DMS153 (cell line): ENCODE measurements at regions not wholly inside any gene's neighbourhood (a gene's known extent, or its start where the extent isn't known, plus 50 kb on each side); places are given as distances from the start of the nearest gene placed in this dataset.

Experiments used
- DNase-seq: peaks from one replicate; lab custom pipeline; 2025; lab: John Stamatoyannopoulos, UW

DNA sequence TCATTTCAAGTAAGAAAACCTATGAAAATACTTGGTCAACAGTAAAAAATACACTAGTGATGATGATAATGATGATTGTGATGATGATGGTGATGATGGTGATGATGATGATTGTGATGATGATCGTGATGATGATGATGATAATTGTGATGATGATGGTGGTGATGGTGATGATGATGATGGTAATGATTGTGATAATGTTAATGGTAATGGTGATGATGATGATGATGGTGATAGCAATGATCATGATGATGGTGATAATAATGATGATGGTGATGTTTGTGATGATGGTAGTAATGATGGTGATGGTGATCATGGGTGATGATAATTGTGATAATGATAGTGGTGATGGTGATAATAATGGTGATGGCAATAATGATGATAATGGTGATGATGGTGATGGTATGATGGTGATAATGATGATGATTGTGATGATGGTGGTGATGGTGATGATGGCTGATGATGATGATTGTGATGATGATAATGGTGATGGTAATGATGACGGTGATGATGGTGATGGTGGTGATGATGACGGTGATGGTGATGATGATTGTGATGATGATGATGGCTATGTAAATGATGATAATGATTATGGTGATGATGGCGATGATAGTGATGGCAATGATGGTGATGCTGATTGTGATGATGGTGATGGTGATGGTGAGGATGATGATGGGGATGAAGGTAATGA is 62.1 kb downstream of the VCX3A start:
- DNase-seq = no peak

- peak; percentile 3 for DNase-seq
Observed at GRCh38 chrX:6468706-6469105, 66.2 kb downstream of the VCX3A start.

DNA sequence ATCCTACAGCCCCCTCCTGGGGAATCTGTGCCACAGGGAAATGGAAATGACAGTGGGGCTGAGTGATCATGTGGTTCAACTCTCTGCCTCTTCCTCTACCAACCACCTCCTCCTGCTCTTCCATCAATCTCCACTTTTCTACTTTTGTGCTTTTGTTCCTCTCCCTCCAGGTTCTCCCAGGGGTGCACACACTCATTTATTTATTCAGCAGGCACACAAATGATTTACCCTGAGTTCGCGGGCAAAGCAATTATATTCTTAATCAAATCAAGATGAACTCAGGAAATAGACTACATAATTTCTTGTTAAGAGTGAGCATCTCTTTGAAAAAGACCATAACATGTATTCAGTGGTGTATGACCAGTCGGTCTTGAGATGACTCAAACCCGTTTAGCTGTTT is 69.2 kb downstream of the VCX3A start:
- no peak for DNase-seq

- DNase-seq = no peak
Observed at GRCh38 chrX:6464726-6465125, 70.2 kb downstream of the VCX3A start.

DNA sequence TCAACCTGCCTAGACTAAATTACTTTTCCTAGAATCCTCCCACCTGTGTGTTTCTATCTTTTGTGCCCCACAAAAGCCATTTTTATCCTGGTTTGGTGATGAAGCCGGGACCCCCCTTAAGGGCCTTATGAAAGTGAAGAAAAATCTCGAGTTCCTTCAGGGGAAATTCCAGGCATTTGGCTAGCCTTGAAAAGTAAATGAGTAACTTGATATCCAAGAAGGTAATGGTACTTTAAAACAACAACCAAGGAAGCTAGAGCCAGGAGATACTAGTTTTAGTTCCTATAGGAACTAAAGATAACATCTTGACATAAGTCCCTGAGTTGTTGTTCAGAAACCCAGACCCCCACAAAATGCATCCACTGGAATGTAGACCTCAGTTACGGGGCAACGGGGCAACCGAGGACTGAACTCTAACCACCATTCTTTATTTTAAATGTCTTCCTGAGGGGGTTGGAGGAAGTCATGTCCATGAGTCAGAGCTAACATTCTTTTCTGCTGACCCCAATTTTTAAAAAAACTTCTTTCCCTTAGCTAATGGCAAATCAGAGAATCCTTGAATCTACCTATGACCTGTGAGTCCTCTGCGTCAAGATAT is 73.9 kb downstream of the VCX3A start:
- DNase-seq = no peak

DNA sequence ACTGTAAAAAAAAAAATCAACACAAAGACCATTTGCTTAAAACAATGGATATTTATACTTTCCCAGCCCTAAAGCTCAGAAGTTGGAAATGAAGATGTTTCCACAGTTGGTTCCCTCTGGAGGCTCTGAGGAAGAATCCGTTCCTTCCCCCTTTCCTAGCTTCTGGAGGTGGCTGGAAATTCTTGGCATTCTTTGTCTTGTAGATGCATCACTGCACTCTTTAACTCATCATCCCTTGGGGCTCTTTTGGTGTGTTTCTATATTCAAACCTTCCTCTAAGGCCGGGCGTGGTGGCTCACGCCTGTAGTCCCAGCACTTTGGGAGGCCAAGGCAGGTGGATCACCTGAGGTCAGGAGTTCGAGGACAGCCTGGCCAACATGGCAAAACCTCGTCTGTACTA is 78.7 kb downstream of the VCX3A start:
- DNase-seq = no peak

DNA sequence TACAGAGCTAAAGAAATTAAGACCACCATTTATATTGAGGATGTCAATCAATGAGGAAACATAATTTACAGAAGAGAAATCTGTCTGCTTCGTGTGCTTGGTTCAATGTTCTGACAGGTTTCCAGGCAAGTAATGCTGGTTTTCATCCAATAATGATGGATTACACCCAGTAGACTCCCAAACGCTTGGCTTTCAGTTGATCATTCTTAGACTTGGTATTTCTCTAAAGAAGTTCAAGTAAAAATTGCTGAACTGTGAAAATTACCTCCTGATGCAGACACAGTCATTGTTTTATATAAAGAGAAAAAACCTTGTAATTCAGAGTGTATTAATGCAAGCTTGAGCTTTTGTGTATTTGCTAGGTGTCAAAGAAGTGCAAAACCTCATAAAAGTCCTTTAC is 85.0 kb downstream of the VCX3A start:
- no peak for DNase-seq

DNA sequence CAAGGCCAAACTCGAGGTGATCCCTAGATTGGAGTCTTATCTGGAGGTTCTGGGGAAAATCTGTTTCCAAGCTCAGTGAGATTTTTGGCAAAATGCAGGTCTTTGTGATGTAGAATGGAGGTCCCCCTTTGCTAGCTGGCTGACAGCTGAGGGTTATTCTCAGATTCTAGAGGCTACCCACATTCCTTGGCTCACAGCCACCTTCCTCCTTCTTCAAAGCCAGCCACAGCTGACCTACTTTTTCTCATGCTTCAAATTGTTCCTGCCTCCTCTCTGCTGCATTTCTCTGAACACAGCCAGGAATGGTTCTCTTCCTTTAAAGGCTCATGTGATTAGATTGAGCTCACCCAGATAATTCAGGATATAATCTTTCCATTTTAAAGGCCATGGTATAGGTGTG is 86.9 kb downstream of the VCX3A start:
- no peak for DNase-seq

GRCh38 chrX:6446582-6446981 is 88.3 kb downstream of the VCX3A start:
- no peak for DNase-seq

DNA sequence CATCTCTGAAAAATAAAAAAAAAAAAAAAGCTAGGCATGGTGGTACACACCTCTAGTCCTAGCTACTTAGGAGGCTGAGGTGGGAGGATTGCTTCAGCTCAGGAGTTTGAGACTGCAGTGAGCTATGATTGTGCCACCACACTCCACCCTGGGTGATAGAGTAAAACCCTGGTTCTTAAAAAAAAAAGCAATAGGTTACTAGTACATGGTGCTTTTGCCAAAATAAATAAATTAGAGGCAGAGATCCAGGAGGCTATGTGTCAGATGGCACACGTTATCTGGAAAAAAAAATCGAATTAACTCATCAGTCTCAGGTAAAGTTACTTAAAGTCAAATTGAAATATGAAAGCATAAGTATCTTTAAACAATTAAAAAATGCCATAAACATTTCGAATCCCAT is 94.3 kb downstream of the VCX3A start:
- DNase-seq = no peak

DNA sequence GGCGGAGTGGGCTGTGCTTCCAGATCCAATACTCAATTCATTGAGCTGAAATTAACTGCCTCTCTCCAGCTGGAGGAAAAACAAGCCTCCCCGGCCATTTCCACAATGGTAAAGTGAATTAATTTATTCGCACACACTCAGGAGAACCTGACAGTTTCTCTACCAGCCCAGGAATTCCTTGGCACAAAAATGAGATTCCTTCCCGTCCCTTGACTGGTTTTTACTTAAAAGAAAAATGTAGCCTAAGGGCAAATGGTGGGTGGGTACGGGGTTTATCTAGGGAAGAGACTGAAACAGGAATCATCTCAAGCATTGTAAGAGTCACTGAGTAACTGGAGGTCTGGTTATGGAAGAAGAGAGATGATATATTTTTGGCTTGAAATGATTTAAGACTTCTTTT is 102.7 kb downstream of the VCX3A start:
- DNase-seq = no peak

- DNase-seq = no peak
Observed at GRCh38 chrX:6407542-6407941, 127.4 kb downstream of the VCX3A start.

- no peak for DNase-seq
Observed at GRCh38 chrX:6386837-6387236, 148.1 kb downstream of the VCX3A start.

DNA sequence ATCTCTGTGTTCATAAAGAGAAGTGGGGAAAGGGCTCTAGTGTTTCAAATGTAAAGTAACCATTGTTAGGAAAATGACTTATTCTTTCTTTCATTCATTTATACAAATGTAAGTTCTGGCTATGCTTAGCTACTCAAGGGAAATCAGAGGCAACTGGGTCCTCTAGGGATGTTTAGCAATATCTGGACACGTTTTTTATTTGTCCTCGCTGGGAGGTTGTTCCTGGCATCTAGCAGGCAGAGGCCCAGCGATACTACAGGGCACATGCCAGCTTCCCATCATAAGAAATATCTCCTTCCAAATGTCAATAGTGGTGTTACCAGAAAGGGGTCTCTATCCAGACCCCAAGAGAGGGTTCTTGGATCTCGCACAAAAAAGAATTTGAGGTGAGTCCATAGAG is 150.0 kb downstream of the VCX3A start:
- no peak for DNase-seq

GRCh38 chrX:6384371-6384770 is 150.5 kb downstream of the VCX3A start:
- DNase-seq = no peak

DNA sequence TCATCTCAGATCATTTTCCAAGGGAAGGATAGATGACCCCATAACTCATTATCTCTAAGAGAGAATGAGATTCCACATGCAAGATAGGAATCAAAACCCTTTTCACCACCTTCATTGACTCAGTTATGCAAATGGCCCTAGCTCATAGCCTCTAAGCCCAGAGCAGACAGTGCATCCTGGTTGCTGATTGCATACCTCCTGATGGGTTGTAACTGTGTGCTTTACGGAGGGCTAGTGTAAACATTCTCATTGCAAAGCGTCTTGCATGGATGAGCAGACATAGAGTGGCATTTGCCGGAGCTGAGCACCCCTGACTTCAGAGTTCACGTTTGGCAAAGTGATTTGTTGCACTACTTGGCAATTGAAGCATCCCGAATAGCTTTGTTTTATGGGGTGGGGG is 151.0 kb downstream of the VCX3A start:
- peak; percentile 21 for DNase-seq

DNA sequence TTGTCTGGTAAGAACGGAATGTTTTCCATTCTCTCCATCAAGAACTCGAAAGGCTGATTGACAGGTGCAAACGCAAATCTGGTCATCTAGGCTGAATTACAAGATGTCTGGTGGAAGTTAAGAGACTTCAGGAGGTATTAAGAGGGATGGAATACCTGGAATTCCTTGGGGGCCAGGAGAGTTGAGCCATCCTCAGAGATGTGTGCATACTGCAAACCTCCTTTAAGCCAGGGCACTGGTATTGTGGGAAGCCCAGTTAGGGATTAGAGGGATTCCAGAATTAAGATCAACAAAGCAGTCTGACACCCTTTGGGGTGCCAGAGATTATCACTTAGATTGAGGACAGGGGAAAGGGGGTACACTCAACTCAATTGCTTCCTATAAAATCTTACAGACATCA is 151.4 kb downstream of the VCX3A start:
- no peak for DNase-seq

DNA sequence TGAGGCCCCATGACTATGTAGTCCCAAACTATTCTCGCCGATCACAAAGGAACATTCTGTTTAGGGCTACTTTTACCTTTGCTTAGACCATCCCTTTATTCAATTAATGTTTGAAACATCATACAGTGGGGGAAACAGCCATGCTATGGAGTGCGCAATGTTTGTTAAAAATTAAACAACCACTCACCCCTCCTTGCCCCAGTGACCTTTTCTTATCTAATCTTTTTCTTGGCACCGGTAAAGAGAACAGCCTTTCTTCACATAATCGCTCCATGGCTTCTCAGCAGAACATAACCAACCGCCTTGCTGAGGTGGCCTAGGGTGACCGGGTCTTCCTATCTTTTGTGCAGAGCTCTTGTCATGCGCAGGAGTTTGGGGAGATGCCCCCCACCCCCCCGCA is 152.6 kb downstream of the VCX3A start:
- no peak for DNase-seq

- no peak for DNase-seq
Observed at GRCh38 chrX:6377103-6377764, 148.6 kb upstream of the NLGN4X start.

DNA sequence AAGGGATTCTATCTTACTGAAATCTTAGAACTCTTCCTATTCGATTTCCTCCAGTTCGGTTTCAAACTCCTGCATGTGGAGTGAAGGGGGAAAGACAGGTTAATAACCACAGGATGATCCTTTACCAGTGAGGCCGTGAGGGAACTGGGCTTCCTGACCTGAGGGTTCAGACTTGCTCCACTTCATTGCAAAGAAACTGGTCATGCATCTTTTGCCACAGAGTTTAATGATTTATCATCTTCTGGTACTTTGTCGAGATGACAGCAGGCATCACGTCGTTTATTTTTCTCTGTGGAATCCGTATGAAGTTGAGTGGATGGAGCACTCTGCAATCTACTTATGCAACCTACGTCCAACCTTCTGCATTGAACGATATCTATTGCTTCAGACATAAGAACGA is 145.9 kb upstream of the NLGN4X start:
- DNase-seq = no peak

DNA sequence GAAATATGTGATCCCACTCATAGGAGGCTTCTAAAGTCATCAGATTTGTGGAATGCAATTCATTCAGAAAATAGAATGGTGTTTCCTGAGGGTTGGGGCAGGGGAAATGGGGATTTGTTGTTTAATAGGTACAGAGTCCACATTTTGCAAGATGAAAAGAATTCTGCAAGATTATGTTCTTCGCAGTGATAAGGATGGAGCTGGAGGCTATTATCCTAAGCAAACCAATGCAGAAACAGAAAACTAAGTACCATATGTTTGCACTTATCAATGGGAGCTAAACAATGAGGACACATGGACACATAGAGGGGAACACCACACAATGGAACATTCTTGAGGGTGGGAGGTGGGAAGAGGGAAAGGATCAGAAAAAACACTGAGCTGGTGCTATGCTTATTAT is 144.3 kb upstream of the NLGN4X start:
- DNase-seq = no peak

DNA sequence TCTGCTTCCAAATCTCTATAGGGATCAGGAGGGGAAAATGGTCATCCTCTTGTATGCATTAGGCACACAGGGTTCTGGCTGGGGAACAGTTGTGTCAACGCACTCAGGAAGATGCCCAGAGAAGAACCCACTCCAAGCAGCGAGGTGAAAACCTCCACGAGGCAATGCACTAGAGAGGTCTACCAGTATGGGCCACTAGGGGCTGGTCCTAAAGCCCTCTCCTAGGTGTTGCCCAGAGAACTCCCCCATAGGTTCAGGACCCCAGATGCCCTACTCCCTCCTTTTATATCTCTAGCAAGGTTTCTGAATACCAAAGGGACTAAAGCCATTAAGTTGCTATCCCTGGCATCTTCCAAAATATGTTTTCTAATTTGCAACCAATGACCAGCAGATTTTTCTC is 142.7 kb upstream of the NLGN4X start:
- no peak for DNase-seq

DNA sequence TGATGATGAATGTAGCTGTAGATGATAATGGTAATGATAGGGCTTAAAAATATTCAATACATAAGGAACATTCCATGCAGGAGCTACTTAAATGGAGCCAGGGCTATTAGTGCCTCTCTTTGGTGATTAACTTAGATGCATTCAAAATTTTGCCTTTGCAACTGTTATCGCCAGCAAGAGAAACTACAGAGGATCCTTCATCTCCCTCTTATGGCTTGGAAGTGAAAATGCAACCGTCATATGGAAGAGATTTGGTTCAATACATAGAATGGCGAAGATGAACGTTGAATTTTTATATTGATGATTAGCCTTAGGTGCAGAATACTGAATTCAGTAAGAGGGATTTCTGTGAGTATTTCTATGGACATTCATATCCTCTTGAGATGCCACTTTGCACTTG is 134.5 kb upstream of the NLGN4X start:
- no peak for DNase-seq

GRCh38 chrX:6325437-6325836 is 96.8 kb upstream of the NLGN4X start:
- no peak for DNase-seq
